Panc1 (cell line): ENCODE measurements at regions not wholly inside any gene's neighbourhood (a gene's known extent, or its start where the extent isn't known, plus 50 kb on each side); places are given as distances from the start of the nearest gene placed in this dataset.
"Not testable (repeated sequence)": the region's sequence is repeated elsewhere in the genome, so short reads cannot be mapped to it uniquely, and the experiment has no call there.

Experiments
- CTCF ChIP-seq: fragments of 450-650 bp; IDR thresholded peaks from 2 replicates; pipeline ENCODE4 v1.5.1; 2017; ENCODE audit warnings: mild to moderate bottlenecking
- POLR2AphosphoS5 ChIP-seq: IDR thresholded peaks from 2 replicates; pipeline ENCODE4 v1.6.1; 2012; ENCODE audit warnings: mild to moderate bottlenecking, low read depth, low read length, moderate library complexity
- SIN3A ChIP-seq: IDR thresholded peaks from 2 replicates; pipeline ENCODE4 v1.6.1; 2012; ENCODE audit warnings: low read depth, mild to moderate bottlenecking, low read length, moderate library complexity, borderline replicate concordance; ENCODE audit not compliant: insufficient read depth

GRCh38 chr4:118634126-118634875 lies 50.9 kb upstream of the METTL14 start:
- TF ChIP-seq POLR2AphosphoS5, SIN3A, CTCF: not testable (repeated sequence)
